ENCODE measurements at regions not wholly inside any gene's neighbourhood (a gene's known extent, or its start where the extent isn't known, plus 50 kb on each side); places are given as distances from the start of the nearest gene placed in this dataset.
A peak's percentile ranks its signal among the peaks of the same experiment; 100 is the strongest.

DNA sequence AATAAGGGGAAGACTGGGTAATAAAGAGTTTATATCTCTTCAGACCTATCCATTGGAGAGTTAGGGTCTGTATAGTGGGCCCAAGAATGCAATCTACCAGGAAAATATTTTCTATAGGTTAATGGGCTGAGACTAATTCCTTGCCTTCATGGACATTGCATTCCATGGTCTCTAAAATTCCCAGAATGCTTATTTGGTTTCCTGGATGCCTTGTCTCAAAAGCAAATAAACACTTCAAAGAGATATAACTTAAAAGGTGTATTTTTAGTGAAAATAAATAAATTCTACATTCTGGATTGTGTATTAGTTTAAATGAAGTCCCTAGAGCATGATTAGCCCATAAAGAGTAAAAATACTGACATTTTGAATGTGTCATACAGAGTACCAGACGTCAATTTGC, 550.1 kb upstream of the PKN2 start:
- DNase-seq (ENCODE audit: low read depth, low spot score) = no peak

GRCh38 chr1:88134983-88135921, 548.8 kb upstream of the PKN2 start:
- no peak for DNase-seq (ENCODE audit: low read depth, low spot score)

DNA sequence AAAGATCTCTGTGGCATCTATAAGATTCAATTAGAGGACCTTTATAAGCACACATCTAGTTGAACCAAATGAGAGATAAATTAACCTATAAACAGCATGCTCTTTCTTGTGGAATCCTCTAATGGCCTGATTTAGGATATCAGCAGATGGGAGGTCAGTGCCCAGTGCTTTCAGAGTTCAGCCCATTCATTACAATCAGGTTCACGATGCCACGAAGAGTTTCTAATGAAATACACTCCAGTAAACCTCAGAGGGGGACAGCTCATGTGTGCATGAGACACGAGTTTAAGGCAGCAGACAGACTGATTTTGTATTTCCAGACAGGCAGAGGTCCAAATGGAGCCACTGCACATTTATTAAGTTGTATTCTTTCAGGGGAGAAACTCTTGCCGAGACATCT, 544.4 kb upstream of the PKN2 start:
- no peak for DNase-seq (ENCODE audit: low read depth, low spot score)

- no peak for DNase-seq (ENCODE audit: low read depth, low spot score)
These were observed 543.7 kb upstream of the PKN2 start for GRCh38 chr1:88140325-88140724.

GRCh38 chr1:88141499-88142074, 542.5 kb upstream of the PKN2 start:
- no peak for DNase-seq (ENCODE audit: low read depth, low spot score)

- no peak for DNase-seq (ENCODE audit: low read depth, low spot score)
These were observed 538.3 kb upstream of the PKN2 start for GRCh38 chr1:88145752-88146151.

DNA sequence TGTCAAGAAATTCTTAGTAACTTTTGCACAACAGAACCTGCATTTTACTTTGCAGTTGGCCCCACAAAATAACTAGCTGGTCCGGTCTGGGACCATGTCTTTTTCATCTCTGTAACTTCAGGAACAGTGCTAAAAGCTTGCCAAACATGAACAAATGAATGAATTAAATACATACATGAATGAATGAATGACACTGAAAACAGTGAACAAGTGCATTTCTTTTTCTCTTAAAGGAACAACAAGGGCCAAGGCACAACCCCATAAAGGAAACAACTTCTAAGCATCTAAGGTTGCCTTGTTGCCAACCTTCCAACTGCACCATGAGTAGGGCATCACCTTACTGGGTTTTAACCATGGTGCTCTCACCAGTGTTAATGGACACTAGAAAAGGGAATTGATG, 534.4 kb upstream of the PKN2 start:
- DNase-seq (ENCODE audit: low read depth, low spot score) = no peak

GRCh38 chr1:88150330-88150729, 533.7 kb upstream of the PKN2 start:
- no peak for DNase-seq (ENCODE audit: low read depth, low spot score)

DNA sequence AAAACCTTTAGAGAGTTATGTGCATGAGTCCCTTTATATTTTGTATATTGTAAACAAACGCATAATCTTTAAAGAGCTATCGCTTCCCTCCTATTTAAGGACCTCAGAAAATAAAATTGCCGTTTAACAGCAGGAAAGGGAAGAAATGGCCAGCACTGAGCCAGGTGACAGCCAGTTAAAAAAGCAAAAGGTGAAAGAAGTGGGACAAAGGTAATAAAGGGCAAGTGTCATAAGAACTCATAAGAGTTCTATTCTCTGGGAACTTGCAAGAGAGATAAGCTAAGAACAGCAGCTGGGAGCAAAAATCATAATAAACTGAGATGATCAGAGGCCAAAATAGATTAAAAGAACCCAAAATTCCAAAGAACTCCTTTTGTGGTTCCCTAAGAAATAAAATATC, 520.9 kb upstream of the PKN2 start:
- DNase-seq (ENCODE audit: low read depth, low spot score) = no peak

DNA sequence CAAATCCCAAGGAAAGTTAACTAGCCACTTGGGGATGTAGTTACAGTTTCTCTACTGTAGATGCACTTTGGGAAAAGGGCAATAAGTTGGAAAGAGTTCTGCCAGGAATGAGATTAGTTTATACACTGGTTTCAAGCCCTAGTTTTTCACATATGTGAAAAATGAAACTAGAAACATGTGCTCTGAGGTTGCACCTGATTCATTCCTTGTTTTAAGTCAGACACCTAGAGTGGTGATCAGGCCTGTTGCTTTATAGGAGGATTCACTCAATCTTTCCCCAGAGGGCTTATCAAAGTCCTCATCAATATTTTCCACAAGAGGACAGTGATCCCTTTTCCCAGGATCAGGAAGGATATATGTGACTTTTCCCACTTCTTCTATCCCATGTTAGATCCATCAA, 515.9 kb upstream of the PKN2 start:
- DNase-seq (ENCODE audit: low read depth, low spot score) = no peak

DNA sequence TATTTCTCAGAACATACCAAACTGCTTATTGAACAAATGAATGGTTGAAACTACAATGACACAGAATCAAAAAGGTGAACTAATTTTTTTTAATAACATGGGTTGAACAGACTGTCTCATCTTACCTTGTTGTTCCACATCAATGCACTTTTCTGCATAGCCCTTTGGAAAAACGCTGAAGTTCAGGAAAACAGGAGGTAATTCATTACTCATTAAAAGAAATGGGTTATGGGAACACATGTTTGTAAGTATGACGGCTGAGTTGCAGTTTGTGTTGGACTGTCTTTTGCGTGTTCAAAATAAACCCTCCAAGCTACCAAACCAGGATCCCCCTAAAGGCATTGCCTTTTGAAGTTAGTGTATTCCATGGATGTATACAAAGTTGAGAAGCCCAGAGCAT, 514.9 kb upstream of the PKN2 start:
- no peak for DNase-seq (ENCODE audit: low read depth, low spot score)

GRCh38 chr1:88169939-88170338, 514.1 kb upstream of the PKN2 start:
- no peak for DNase-seq (ENCODE audit: low read depth, low spot score)

DNA sequence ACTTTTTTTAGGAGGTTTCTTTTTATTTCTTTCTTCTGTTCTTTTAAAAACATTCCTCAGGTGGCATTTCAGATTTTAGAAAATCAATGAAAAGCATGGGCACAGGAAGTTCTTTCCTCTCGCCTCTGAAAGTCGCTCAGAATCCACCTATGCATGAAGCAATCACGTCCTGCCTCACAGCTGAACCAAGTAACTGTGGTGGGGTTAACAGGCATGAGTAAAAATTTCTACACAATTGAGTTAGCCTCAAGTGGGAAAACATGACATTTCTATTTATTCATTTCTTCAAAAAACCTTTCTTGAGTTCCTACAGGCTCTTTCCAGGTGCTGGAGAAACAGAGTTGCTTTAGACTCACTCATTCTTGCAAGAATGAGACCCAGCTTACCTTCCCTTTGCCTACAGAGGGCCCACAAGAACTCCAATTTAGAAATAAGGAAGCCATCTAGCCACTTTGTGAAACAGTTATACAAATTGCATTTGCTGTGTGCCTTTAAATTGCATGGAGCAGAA, 508.9 kb upstream of the PKN2 start:
- DNase-seq (ENCODE audit: low read depth, low spot score) = no peak

GRCh38 chr1:88175631-88176226, 508.3 kb upstream of the PKN2 start:
- no peak for DNase-seq (ENCODE audit: low read depth, low spot score)

GRCh38 chr1:88179943-88180342, 504.1 kb upstream of the PKN2 start:
- no peak for DNase-seq (ENCODE audit: low read depth, low spot score)

- DNase-seq (ENCODE audit: low read depth, low spot score) = peak; percentile 68
These were observed 503.5 kb upstream of the PKN2 start for GRCh38 chr1:88180449-88181108.

DNA sequence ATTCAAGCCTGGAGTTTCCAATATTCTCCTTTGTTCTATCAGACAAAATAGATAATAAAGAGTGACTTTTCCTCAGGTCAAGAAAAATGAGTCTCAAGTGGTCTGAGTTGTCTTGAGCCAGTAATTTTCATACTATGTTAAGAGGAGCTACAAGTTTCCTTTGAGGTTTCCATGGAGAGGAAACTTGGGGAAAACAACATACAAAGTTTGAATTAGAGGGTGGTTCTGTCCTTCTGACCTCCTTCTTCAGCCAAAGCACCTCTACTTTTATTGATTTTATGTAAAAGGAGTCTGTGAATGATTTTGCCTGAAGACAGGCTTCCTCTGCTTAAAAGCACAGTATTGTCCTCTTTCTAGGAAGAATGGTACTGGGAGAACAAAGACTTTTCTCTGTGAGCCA, 497.2 kb upstream of the PKN2 start:
- no peak for DNase-seq (ENCODE audit: low read depth, low spot score)

DNA sequence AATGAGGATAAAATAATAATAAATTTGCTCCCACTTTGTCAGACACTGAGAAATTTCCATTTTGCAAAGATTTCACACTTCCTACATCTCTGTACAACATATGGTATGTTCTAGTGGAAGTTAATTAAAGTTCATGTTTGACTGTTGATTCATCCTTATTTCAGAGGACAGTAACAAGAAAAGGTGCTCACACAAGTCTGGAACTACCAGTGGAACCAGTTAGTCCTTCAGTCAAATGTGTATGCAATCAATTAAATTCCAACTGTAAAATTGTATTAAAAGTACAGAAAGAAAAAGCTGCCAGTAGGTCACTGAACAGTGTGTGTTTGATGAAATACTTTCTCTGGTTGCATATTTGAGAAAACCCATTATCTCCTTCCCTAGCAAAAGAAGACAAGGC, 496.0 kb upstream of the PKN2 start:
- DNase-seq (ENCODE audit: low read depth, low spot score) = no peak

GRCh38 chr1:88189525-88189924, 494.5 kb upstream of the PKN2 start:
- no peak for DNase-seq (ENCODE audit: low read depth, low spot score)

- no peak for DNase-seq (ENCODE audit: low read depth, low spot score)
These were observed 492.2 kb upstream of the PKN2 start for GRCh38 chr1:88191917-88192316.

DNA sequence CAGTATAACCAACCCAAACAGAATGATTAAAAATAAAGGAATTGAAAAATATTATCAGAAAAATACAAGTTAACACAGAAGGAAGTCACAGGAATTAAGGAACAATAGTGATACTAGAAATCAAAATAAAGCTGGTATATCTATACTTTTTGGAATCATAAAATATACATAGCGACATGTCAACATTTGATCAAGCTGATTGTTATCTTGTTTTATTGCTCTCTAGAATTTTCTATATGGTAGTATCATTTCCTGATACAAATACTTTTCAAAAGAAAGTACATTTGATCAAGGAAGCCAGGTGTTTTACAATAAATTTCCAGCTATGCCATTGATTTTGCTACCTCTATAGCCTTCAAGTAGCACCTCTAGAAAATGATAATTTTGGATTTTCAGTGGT, 489.5 kb upstream of the PKN2 start:
- no peak for DNase-seq (ENCODE audit: low read depth, low spot score)

GRCh38 chr1:88200545-88200944, 483.5 kb upstream of the PKN2 start:
- no peak for DNase-seq (ENCODE audit: low read depth, low spot score)
